Cerebellar nuclear complex (tissue), 1 donor: ENCODE measurements at regions not wholly inside any gene's neighbourhood (a gene's known extent, or its start where the extent isn't known, plus 50 kb on each side); places are given as distances from the start of the nearest gene placed in this dataset.

Experiments
- DNase-seq, 2 experiments: peaks; one replicate each; lab custom pipeline; 2025; lab: John Stamatoyannopoulos, UW

GRCh38 chr18:45312555-45313126, 302.6 kb upstream of the SLC14A2 start:
- no peak for DNase-seq

GRCh38 chr18:45316127-45316526, 299.1 kb upstream of the SLC14A2 start:
- no peak for DNase-seq

GRCh38 chr18:45317948-45318640, 297.2 kb upstream of the SLC14A2 start:
- DNase-seq: no peak

- DNase-seq: no peak
Observed at GRCh38 chr18:45320724-45321123, 294.6 kb upstream of the SLC14A2 start.

- peak in 1 of 2 experiments; percentile 1 for DNase-seq
Observed at GRCh38 chr18:45321520-45321919, 293.8 kb upstream of the SLC14A2 start.

GRCh38 chr18:45322343-45322742, 292.9 kb upstream of the SLC14A2 start:
- no peak for DNase-seq

- no peak for DNase-seq
Observed at GRCh38 chr18:45324101-45324494, 291.2 kb upstream of the SLC14A2 start.

- DNase-seq: no peak
Observed at GRCh38 chr18:45324495-45325113, 290.7 kb upstream of the SLC14A2 start.

GRCh38 chr18:45325778-45326177, 289.5 kb upstream of the SLC14A2 start:
- no peak for DNase-seq

GRCh38 chr18:45326505-45326904, 288.8 kb upstream of the SLC14A2 start:
- DNase-seq: no peak

- no peak for DNase-seq
Observed at GRCh38 chr18:45328296-45328695, 287.0 kb upstream of the SLC14A2 start.

- DNase-seq: no peak
Observed at GRCh38 chr18:45328811-45329210, 286.5 kb upstream of the SLC14A2 start.

- no peak for DNase-seq
Observed at GRCh38 chr18:45329316-45329715, 286.0 kb upstream of the SLC14A2 start.

GRCh38 chr18:45330170-45330594, 285.1 kb upstream of the SLC14A2 start:
- no peak for DNase-seq

- no peak for DNase-seq
Observed at GRCh38 chr18:45332871-45333270, 282.4 kb upstream of the SLC14A2 start.

- DNase-seq: no peak
Observed at GRCh38 chr18:45334191-45334590, 281.1 kb upstream of the SLC14A2 start.

- DNase-seq: no peak
Observed at GRCh38 chr18:45335282-45336043, 279.8 kb upstream of the SLC14A2 start.

GRCh38 chr18:45336448-45336847, 278.8 kb upstream of the SLC14A2 start:
- no peak for DNase-seq

GRCh38 chr18:45337477-45337876, 277.8 kb upstream of the SLC14A2 start:
- DNase-seq: no peak

GRCh38 chr18:45339810-45340550, 275.3 kb upstream of the SLC14A2 start:
- no peak for DNase-seq

- no peak for DNase-seq
Observed at GRCh38 chr18:45340884-45341283, 274.4 kb upstream of the SLC14A2 start.

- DNase-seq: no peak
Observed at GRCh38 chr18:45341454-45341853, 273.8 kb upstream of the SLC14A2 start.
